ENCODE measurements at regions not wholly inside any gene's neighbourhood (a gene's known extent, or its start where the extent isn't known, plus 50 kb on each side); places are given as distances from the start of the nearest gene placed in this dataset.
A peak's percentile ranks its signal among the peaks of the same experiment; 100 is the strongest.

DNA sequence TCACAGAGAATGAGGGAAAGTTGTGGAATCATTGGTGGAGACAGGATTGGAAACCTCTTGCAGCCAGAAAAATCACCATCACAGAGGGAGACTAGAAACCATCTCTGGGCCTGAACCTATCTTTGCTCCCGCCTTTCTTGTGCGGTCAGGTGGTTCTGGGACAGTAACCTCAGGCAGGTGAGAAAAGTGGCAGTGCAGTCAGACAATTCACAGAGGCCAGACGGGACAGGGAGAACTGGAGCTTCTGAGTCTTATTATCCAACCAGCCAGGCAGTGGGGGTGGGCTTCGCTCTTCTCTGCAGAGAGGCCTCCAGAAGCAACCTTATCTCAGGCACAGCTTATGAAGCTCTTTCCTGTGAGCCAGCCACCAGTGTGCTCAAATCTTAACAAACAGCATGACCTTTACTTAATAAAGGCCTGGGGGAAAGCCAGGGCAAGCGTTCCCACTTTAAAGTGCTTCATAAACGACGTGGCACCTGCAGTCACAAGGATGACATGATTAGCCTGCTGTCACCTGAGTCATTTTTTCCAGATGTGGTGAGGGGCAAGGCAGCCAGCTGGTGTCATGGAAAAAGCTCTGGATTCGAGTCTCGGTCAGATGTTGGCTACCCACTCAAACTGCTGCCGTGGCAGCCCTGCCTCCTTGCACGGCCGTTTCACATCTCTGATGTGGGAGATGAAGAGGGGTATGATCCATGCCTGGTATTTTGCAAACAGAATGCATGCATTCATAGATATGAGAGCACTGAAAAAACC, 109.7 kb downstream of the B3GNT2 start:
- peak; percentile 44 for DNase-seq
- no peak overlapping the region for H3K4me3 ChIP-seq (ENCODE audit: low read depth, low read length)
- H3K4me1 ChIP-seq = peaks cover 29% of the 10 kb centered on the region
- no peaks in the 10 kb centered on the region for H3K27me3 ChIP-seq
- TF ChIP-seq, protein P1, sequence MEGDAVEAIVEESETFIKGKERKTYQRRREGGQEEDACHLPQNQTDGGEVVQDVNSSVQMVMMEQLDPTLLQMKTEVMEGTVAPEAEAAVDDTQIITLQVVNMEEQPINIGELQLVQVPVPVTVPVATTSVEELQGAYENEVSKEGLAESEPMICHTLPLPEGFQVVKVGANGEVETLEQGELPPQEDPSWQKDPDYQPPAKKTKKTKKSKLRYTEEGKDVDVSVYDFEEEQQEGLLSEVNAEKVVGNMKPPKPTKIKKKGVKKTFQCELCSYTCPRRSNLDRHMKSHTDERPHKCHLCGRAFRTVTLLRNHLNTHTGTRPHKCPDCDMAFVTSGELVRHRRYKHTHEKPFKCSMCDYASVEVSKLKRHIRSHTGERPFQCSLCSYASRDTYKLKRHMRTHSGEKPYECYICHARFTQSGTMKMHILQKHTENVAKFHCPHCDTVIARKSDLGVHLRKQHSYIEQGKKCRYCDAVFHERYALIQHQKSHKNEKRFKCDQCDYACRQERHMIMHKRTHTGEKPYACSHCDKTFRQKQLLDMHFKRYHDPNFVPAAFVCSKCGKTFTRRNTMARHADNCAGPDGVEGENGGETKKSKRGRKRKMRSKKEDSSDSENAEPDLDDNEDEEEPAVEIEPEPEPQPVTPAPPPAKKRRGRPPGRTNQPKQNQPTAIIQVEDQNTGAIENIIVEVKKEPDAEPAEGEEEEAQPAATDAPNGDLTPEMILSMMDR (IDR thresholded peaks at IDR 0.05; ENCODE audit: low read depth, low read length) = no peak
- no peaks in the 10 kb centered on the region for H3K9me3 ChIP-seq
- no peaks in the 10 kb centered on the region for H3K36me3 ChIP-seq

DNA sequence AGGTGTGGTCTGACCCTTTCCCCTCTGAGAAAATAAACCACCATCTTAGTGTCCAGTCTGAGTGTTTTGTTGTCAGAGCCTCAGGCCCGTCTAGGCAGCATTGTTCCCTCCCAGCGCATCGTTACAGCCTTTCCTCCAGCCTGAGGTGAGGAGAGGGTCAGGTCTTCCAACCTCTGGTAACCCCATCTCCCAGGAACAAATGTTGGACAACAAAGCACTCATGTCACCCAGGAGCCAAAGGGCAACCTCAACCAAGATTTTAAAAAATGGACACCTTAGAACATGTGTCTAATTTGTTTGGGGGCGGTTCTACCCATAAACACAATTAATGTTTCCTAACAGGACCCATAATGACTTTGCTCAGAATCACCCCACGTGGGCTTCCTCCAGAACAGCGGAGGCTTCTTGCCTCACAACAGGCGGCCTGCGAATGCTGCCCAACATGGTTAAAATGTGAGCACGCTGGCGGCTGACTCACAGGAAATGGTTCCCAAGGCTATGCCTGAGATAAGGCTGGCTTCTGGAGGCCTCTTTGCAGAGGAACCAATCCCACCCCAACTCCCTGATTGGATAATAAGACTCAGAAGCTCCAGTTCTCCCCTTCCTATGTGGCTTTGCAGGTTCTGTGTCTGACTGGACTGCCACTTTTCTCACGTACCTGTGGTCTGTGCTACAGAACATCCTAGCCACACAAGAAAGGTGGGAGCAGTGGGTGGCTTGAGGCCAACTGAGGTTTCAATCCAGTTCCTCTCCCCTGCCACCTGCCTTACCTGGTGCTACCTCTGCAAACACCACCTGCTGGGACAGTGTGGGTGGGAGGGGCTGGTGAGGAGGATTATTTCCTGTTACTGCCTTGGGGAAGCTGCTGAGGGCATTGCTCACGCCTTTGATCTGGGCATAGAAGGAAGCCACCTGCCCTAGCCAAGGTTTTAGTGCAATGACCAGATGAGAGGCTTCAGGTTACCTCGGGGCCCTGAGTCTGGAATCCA, 108.8 kb downstream of the B3GNT2 start:
- Histone ChIP-seq H3K27me3 (no peaks in the 10 kb centered on the region), H3K9me3 (no peaks in the 10 kb centered on the region), H3K36me3 (no peaks in the 10 kb centered on the region), H3K4me1 (peaks cover 24% of the 10 kb centered on the region), H3K4me3 (ENCODE audit: low read depth, low read length) (no peak overlapping the region)
- TF ChIP-seq, protein P1 (IDR thresholded peaks at IDR 0.05; ENCODE audit: low read depth, low read length) = no peak
- DNase-seq = peak; percentile 49

DNA sequence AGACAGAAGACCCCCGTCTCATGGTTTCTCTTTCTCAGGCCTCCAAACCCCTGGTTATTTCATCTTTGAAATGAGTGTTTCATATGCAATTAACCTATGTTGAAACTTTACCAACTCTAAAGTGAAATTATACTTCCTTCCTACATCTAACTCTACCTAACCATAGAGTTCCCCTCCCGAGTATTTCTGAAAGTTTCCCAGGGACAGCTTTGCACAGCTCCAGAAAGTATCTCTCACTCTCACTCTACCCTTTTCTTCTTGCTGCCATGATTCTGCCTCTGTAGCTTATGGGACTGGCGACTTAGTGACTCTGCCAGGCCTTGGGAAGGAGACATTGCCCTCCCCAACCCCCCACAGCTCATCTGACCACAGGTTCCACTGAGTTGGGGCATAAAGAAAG, 107.9 kb downstream of the B3GNT2 start:
- no peak for DNase-seq
- H3K4me1 ChIP-seq = peaks cover 19% of the 10 kb centered on the region
- H3K9me3 ChIP-seq = no peaks in the 10 kb centered on the region
- H3K36me3 ChIP-seq = no peaks in the 10 kb centered on the region
- H3K27me3 ChIP-seq = no peaks in the 10 kb centered on the region
- no peak overlapping the region for H3K4me3 ChIP-seq (ENCODE audit: low read depth, low read length)
- TF ChIP-seq, protein P1 (IDR thresholded peaks at IDR 0.05; ENCODE audit: low read depth, low read length) = no peak

DNA sequence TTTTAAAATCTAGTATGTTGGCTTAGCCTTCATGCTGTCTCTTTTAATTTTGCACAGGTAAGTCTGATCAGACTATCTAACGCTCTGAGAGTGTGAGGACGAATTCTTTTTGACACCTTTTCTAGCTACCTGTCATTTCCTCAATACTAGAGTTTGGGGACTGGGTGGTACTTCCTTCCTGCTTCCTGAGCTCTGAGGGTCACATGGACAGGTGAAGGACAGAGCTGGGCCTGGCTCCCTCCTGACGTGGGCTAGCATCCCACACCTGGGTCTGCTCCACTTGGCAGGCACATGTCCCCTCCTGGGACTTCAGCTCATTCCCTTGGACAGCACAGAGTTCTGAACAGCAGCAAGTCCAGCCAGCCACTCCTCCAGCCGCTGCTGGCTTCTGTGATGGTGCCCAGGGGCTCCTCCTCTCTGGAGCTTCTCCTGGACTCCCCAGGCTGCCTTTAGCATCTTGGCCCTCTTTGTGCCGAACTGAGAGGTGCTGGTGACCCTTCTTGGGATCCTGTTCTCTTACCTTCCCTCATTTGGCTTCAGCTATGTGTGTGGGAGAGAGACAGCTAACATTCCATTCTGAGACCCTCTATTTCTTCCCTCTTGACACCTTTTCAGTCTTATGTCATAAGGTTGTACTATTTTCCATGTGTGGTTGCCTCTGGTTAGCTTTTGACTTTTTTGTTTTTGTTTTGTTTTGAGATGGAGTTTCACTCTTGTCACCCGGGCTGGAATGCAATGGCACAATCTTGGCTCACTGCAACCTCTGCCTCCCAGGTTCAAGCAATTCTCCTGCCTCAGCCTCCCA, 106.9 kb downstream of the B3GNT2 start:
- TF ChIP-seq, protein P1 (IDR thresholded peaks at IDR 0.05; ENCODE audit: low read depth, low read length) = no peak
- Histone ChIP-seq H3K27me3 (no peaks in the 10 kb centered on the region), H3K9me3 (no peaks in the 10 kb centered on the region), H3K4me3 (ENCODE audit: low read depth, low read length) (no peak overlapping the region), H3K36me3 (no peaks in the 10 kb centered on the region), H3K4me1 (peaks cover 19% of the 10 kb centered on the region)
- DNase-seq = no peak

DNA sequence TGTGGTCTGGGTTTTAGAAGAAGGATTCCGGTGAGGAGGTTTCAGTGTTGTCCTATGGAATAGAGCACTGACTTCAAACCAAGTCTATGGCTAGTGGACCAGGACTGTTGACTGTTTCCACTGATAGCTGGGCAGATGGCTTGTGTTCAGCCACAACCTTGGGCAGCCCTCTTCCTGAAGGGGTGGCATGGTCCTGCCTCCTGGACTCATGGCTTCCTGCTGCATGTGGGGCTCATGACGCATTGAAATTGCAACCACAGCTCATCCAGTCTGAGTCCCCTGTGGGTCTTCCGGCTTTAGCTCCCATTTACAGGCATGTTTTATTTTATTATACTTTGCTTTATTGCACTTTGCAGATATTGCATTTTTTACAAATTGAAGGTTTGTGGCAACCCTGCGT, 105.0 kb downstream of the B3GNT2 start:
- peaks cover 12% of the 10 kb centered on the region for H3K4me1 ChIP-seq
- DNase-seq = no peak
- no peaks in the 10 kb centered on the region for H3K36me3 ChIP-seq
- no peaks in the 10 kb centered on the region for H3K27me3 ChIP-seq
- H3K4me3 ChIP-seq (ENCODE audit: low read depth, low read length) = no peak overlapping the region
- H3K9me3 ChIP-seq = no peaks in the 10 kb centered on the region
- TF ChIP-seq, protein P1 (IDR thresholded peaks at IDR 0.05; ENCODE audit: low read depth, low read length) = no peak

All from BE2C (cell line).